ENCODE measurements at regions not wholly inside any gene's neighbourhood (a gene's known extent, or its start where the extent isn't known, plus 50 kb on each side); places are given as distances from the start of the nearest gene placed in this dataset.

GRCh38 chr7:33729726-33730125 lies 175.6 kb upstream of the BMPER start:
- no peak for DNase-seq

GRCh38 chr7:33730958-33731357 lies 174.4 kb upstream of the BMPER start:
- no peak for DNase-seq

- DNase-seq = no peak
Measured at GRCh38 chr7:33731912-33732311, 173.4 kb upstream of the BMPER start.

GRCh38 chr7:33732462-33732861 lies 172.9 kb upstream of the BMPER start:
- no peak for DNase-seq

- no peak for DNase-seq
Measured at GRCh38 chr7:33733870-33734650, 171.3 kb upstream of the BMPER start.

GRCh38 chr7:33735403-33735802 lies 169.9 kb upstream of the BMPER start:
- DNase-seq = no peak

GRCh38 chr7:33736521-33737221 lies 168.7 kb upstream of the BMPER start:
- no peak for DNase-seq

- DNase-seq = no peak
Measured at GRCh38 chr7:33738260-33738935, 166.9 kb upstream of the BMPER start.

- DNase-seq = no peak
Measured at GRCh38 chr7:33739286-33739685, 166.1 kb upstream of the BMPER start.

- no peak for DNase-seq
Measured at GRCh38 chr7:33742521-33742920, 162.8 kb upstream of the BMPER start.

- DNase-seq = no peak
Measured at GRCh38 chr7:33742999-33743587, 162.2 kb upstream of the BMPER start.

- DNase-seq = no peak
Measured at GRCh38 chr7:33743594-33743993, 161.7 kb upstream of the BMPER start.

- DNase-seq = no peak
Measured at GRCh38 chr7:33744293-33745075, 160.9 kb upstream of the BMPER start.

- DNase-seq = no peak
Measured at GRCh38 chr7:33745934-33746333, 159.4 kb upstream of the BMPER start.

GRCh38 chr7:33748793-33749192 lies 156.5 kb upstream of the BMPER start:
- DNase-seq = no peak

- no peak for DNase-seq
Measured at GRCh38 chr7:33750177-33750576, 155.2 kb upstream of the BMPER start.

GRCh38 chr7:33751443-33751842 lies 153.9 kb upstream of the BMPER start:
- DNase-seq = no peak

GRCh38 chr7:33753881-33754525 lies 151.3 kb upstream of the BMPER start:
- no peak for DNase-seq

- peak; percentile 57 for DNase-seq
Measured at GRCh38 chr7:33754933-33755928, 150.1 kb upstream of the BMPER start.

- no peak for DNase-seq
Measured at GRCh38 chr7:33757050-33757449, 148.3 kb upstream of the BMPER start.
